SK-N-SH treated with all-trans-retinoic acid at 6 μM for 48 hours (cell line): ENCODE measurements at regions not wholly inside any gene's neighbourhood (a gene's known extent, or its start where the extent isn't known, plus 50 kb on each side); places are given as distances from the start of the nearest gene placed in this dataset.

ENCODE experiments used
- ARNTL ChIP-seq: fragments of 450-650 bp; formaldehyde crosslinking; IDR thresholded peaks from 2 replicates; pipeline ENCODE4 v1.5.0; 2020; ENCODE audit warnings: low read depth, mild to moderate bottlenecking, moderate library complexity, borderline replicate concordance
- CSRNP3 ChIP-seq: fragments of 250-450 bp; sonication (Bioruptor Pico); IDR thresholded peaks from 2 replicates; pipeline ENCODE4 v1.5.1; 2021; ENCODE audit warnings: mild to moderate bottlenecking, moderate library complexity
- GLIS3 ChIP-seq: fragments of 250-450 bp; sonication (Bioruptor Pico); IDR thresholded peaks from 2 replicates; pipeline ENCODE4 v1.5.0; 2020; ENCODE audit warnings: mild to moderate bottlenecking, moderate library complexity
- ISL1 ChIP-seq: fragments of 250-450 bp; sonication (Bioruptor Pico); IDR thresholded peaks from 2 replicates; pipeline ENCODE4 v2.1.2; 2022; ENCODE audit warnings: mild to moderate bottlenecking, moderate library complexity
- OSR1 ChIP-seq: fragments of 250-450 bp; sonication (Bioruptor Pico); IDR thresholded peaks from 2 replicates; pipeline ENCODE4 v1.8.0; 2022; ENCODE audit warnings: moderate library complexity, mild to moderate bottlenecking, inconsistent platforms
- PATZ1 ChIP-seq: fragments of 250-450 bp; sonication (Bioruptor Pico); IDR thresholded peaks from 2 replicates; pipeline ENCODE4 v1.8.0; 2020; ENCODE audit warnings: mild to moderate bottlenecking, moderate library complexity, borderline replicate concordance
- POU6F1 ChIP-seq: fragments of 250-450 bp; sonication (Bioruptor Pico); IDR thresholded peaks from 2 replicates; pipeline ENCODE4 v1.8.0; 2021; ENCODE audit warnings: low read depth, mild to moderate bottlenecking, moderate library complexity, borderline replicate concordance
- RARB ChIP-seq: fragments of 250-450 bp; sonication (Bioruptor Pico); IDR thresholded peaks from 2 replicates; pipeline ENCODE4 v1.8.0; 2021; ENCODE audit warnings: mild to moderate bottlenecking, moderate library complexity
- TCF4 ChIP-seq: fragments of 250-450 bp; sonication (Bioruptor Pico); IDR thresholded peaks from 2 replicates; pipeline ENCODE4 v1.8.0; 2021; ENCODE audit warnings: mild to moderate bottlenecking, moderate library complexity, borderline replicate concordance
- TSHZ2 ChIP-seq: fragments of 250-450 bp; sonication (Bioruptor Pico); IDR thresholded peaks from 2 replicates; pipeline ENCODE4 v1.5.0; 2020; ENCODE audit warnings: mild to moderate bottlenecking, moderate library complexity
- ZFP3 ChIP-seq: fragments of 250-450 bp; sonication (Bioruptor Pico); IDR thresholded peaks from 2 replicates; pipeline ENCODE4 v1.5.0; 2020; ENCODE audit warnings: mild to moderate bottlenecking, moderate library complexity
- ZFP30 ChIP-seq: fragments of 450-650 bp; formaldehyde crosslinking; IDR thresholded peaks from 2 replicates; pipeline ENCODE4 v1.5.0; 2022; ENCODE audit warnings: mild to moderate bottlenecking, moderate library complexity
- ZNF70 ChIP-seq: fragments of 450-650 bp; formaldehyde crosslinking; IDR thresholded peaks from 2 replicates; pipeline ENCODE4 v1.5.0; 2020; ENCODE audit warnings: mild to moderate bottlenecking, moderate library complexity

GRCh38 chr6:111943726-111944125 is 70.5 kb upstream of the FYN start:
- TF ChIP-seq TSHZ2 (CRISPR knock-in tag) (no peak), GLIS3 (CRISPR knock-in tag) (no peak), ZNF70 (no peak), ISL1 (CRISPR knock-in tag) (no peak), RARB (CRISPR knock-in tag) (no peak), ARNTL (CRISPR knock-in tag) (no peak), ZFP3 (no peak), POU6F1 (CRISPR knock-in tag) (no peak), OSR1 (CRISPR knock-in tag) (no peak), CSRNP3 (CRISPR knock-in tag) (no peak), PATZ1 (CRISPR knock-in tag) (no peak), ZFP30 (CRISPR knock-in tag) (no peak), TCF4 (CRISPR knock-in tag) (no peak)
